K562 (cell line): ENCODE measurements at regions not wholly inside any gene's neighbourhood (a gene's known extent, or its start where the extent isn't known, plus 50 kb on each side); places are given as distances from the start of the nearest gene placed in this dataset.
A peak's percentile ranks its signal among the peaks of the same experiment; 100 is the strongest.

Experiments used
- ATAC-seq: fragments of 200-7000 bp; cut with Tn5 transposase; 3 replicates; pipeline ENCODE4 v1.9.1; 2020; ENCODE audit warnings: moderate library complexity
- BruUV-seq: library from RNA; stranded (reverse); fragments of 400-500 nt; replicated peaks from 2 replicates; lab custom pipeline; 2021; lab: Mats Ljungman, UMichigan
- CTCF ChIA-PET: fragments of 300-600 bp; formaldehyde crosslinking; extraction: SDS; loops from one replicate; lab custom pipeline; 2021; ENCODE audit warnings: low intra/inter-chr PET ratio; lab: Yijun Ruan, JAX
- POLR2A ChIA-PET: fragments of 300-600, 350-650 bp; sonication (Branson Sonifier 250); formaldehyde crosslinking; extraction: SDS; loops from one replicate; lab custom pipeline; 2021; ENCODE audit warnings: antibody characterized with exemption, inconsistent platforms; lab: Yijun Ruan, JAX
- DNase-seq, 4 experiments: peaks; one replicate each; pipeline versions ENCODE4 v3.0.0 to v3.0.0-alpha.2; 2011 to 2018; ENCODE audit warnings: low spot score in 3 of 4, mixed read lengths in 3 of 4; ENCODE audit errors: extremely low read depth in 1 of 4
- FAIRE-seq: peaks from 2 replicates; lab custom pipeline; 2011; peaks lifted over from hg19 to GRCh38; lab: Jason Lieb, UNC
- H2AFZ ChIP-seq: 2 replicates; pipeline ENCODE4 v1.6.0; 2011; ENCODE audit warnings: low read depth, low read length, control low read depth, inconsistent platforms
- H3K27ac ChIP-seq: fragments of 200-600 bp; 3 replicates; pipeline ENCODE4 v1.8.0; 2011; ENCODE audit warnings: low read depth, mild to moderate bottlenecking, control low read depth, inconsistent platforms, low read length, moderate library complexity, mixed read lengths; ENCODE audit errors: extremely low read depth
- H3K27me3 ChIP-seq, 2 experiments: fragments of 300-600 bp in 1 of 2; 2 replicates in 1 of 2; 3 replicates in 1 of 2; pipeline versions ENCODE4 v1.6.0 to v1.8.0; 2011; ENCODE audit warnings: inconsistent platforms in 2 of 2, low read length in 2 of 2, mild to moderate bottlenecking in 1 of 2, mixed read lengths in 1 of 2, moderate library complexity in 1 of 2; ENCODE audit not compliant: control insufficient read depth in 2 of 2, insufficient read depth in 2 of 2
- H3K36me3 ChIP-seq: fragments of 300-600 bp; 3 replicates; pipeline ENCODE4 v1.8.0; 2011; ENCODE audit warnings: mild to moderate bottlenecking, low read length, inconsistent platforms; ENCODE audit not compliant: control insufficient read depth, insufficient read depth
- H3K4me1 ChIP-seq, 2 experiments: fragments of 200-600 bp in 1 of 2; replicated peaks in 1 of 2; 2 replicates in 1 of 2; 3 replicates in 1 of 2; pipeline versions ENCODE4 v1.5.1 to v1.8.0; 2011; ENCODE audit warnings: inconsistent platforms in 2 of 2, low read length in 2 of 2, mild to moderate bottlenecking in 1 of 2, mixed read lengths in 1 of 2, moderate library complexity in 1 of 2; ENCODE audit not compliant: control insufficient read depth in 2 of 2, insufficient read depth in 2 of 2
- H3K4me2 ChIP-seq: 2 replicates; pipeline ENCODE4 v1.6.1; 2011; ENCODE audit warnings: low read length, control low read depth, inconsistent platforms, mixed read lengths; ENCODE audit not compliant: insufficient read depth
- H3K4me3 ChIP-seq: fragments of 200-600 bp; sonication (generic), shearing (Covaris generic); 2 replicates; pipeline ENCODE4 v1.5.1; 2016; ENCODE audit warnings: control low read depth, inconsistent platforms
- H3K79me2 ChIP-seq: fragments of 200-600 bp; 3 replicates; pipeline ENCODE4 v1.8.0; 2011; ENCODE audit warnings: low read length, inconsistent platforms; ENCODE audit not compliant: control insufficient read depth, insufficient read depth
- H3K9ac ChIP-seq, 2 experiments: 2 replicates each; pipeline versions ENCODE4 v1.6.0 to v1.6.1; 2011; ENCODE audit warnings: low read depth in 2 of 2, low read length in 2 of 2, control low read depth in 1 of 2, inconsistent platforms in 1 of 2, mild to moderate bottlenecking in 1 of 2, mixed read lengths in 1 of 2; ENCODE audit not compliant: insufficient read depth in 1 of 2
- H3K9me1 ChIP-seq: one replicate; pipeline ENCODE4 v1.6.0; 2011; ENCODE audit warnings: inconsistent platforms, mild to moderate bottlenecking, low read length, moderate library complexity; ENCODE audit not compliant: control insufficient read depth, insufficient read depth
- H3K9me3 ChIP-seq: replicated peaks from 2 replicates; pipeline ENCODE4 v1.5.1; 2011; ENCODE audit warnings: low read depth, low read length, inconsistent platforms; ENCODE audit not compliant: control insufficient read depth, insufficient read depth
- H4K20me1 ChIP-seq: replicated peaks from 2 replicates; pipeline ENCODE4 v1.6.1; 2011; ENCODE audit warnings: low read length, inconsistent platforms, mixed read lengths; ENCODE audit not compliant: control insufficient read depth, insufficient read depth
- MAFG ChIP-seq: fragments of 450-650 bp; conservative IDR thresholded peaks from 2 replicates; pipeline ENCODE4 v1.6.1; 2016; ENCODE audit warnings: missing genetic modification characterization, missing compliant biosample characterization
- RAD21 ChIP-seq, 2 experiments: fragments of 250-450 bp in 1 of 2; fragments of 450-650 bp in 1 of 2; sonication (Bioruptor Pico) in 1 of 2; formaldehyde crosslinking in 1 of 2; IDR thresholded peaks in 1 of 2; conservative IDR thresholded peaks in 1 of 2; 2 replicates each; pipeline versions ENCODE4 v1.4.0 to v1.8.0; 2020 to 2022; ENCODE audit warnings: mild to moderate bottlenecking in 2 of 2, moderate library complexity in 1 of 2
- SMC3 ChIP-seq: conservative IDR thresholded peaks from 2 replicates; pipeline ENCODE4 v1.6.1; 2011; ENCODE audit warnings: low read depth, low read length, improper control_type of control experiment; ENCODE audit not compliant: insufficient read depth
- ZSCAN32 ChIP-seq: fragments of 450-650 bp; formaldehyde crosslinking; IDR thresholded peaks from 2 replicates; pipeline ENCODE4 v1.4.0; 2020; ENCODE audit warnings: mild to moderate bottlenecking, moderate library complexity
- WGBS: fragments of 100-300 bp; shearing (Covaris generic); methylation state at CpG from one replicate; pipeline ENCODE4 v1.1.6; 2016; ENCODE audit warnings: low coverage, mixed read lengths; ENCODE audit not compliant: insufficient coverage; ENCODE audit errors: missing lambda C conversion rate; 5-methylcytosine and 5-hydroxymethylcytosine counted together
- in situ Hi-C: fragments of 300-500 bp; cut with MboI; formaldehyde crosslinking; loops from 4 replicates; pipeline ENCODE4 v1.15.0; 2018; ENCODE audit warnings: inconsistent platforms, mixed read lengths
- intact Hi-C: fragments of 100-400 bp; cut with micrococcal nuclease; formaldehyde crosslinking; loops from 2 replicates; pipeline ENCODE4 v1.14.2; 2022
- TF ChIP-seq, protein P1 (sequence below): fragments of 250-450 bp; sonication (Bioruptor Pico); IDR thresholded peaks from 2 replicates; pipeline ENCODE4 v1.4.0; 2020; ENCODE audit warnings: borderline replicate concordance
- TF ChIP-seq, protein P2 (sequence below), 2 experiments: fragments of 450-650 bp; formaldehyde crosslinking in 1 of 2; IDR thresholded peaks; 2 replicates each; pipeline versions ENCODE4 v1.4.0 to v1.6.1; 2014 to 2020; ENCODE audit warnings: mild to moderate bottlenecking in 2 of 2, borderline replicate concordance in 1 of 2, low read depth in 1 of 2
- TF ChIP-seq, protein P3 (sequence below): fragments of 450-650 bp; IDR thresholded peaks from 2 replicates; pipeline ENCODE4 v1.6.1; 2016; ENCODE audit warnings: missing biosample characterization, missing genetic modification characterization

DNA sequence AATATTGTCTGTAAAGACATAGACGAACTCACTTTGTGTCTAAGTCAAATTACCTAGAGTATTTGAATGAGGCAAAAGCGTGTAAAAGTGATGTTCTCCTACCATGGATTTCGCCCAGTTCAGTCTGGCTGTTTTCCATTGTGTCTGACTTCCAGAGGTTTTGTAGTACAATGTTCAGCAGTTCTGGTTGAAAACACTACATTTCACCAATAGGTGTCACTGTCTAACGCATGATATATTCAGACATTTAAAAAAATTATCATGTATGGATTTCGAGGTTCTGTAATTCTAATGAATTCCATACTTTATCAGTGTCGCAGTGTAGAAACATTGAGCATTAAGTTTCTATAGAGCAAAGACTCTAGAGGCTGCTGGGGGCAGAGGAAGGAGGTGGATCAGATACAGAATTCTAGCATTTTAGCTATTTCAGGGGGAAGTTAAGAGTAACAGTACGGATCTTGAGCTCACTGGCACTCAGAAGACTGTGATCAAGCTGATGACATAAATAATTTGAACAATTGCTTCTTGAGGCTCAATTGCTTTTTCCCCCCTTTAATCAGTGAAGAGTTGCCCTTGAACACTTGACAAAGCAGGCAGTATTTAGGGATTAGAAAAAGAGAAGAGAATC lies 196.9 kb upstream of the RHOBTB1 start:
- CTCF ChIA-PET: interaction anchor here (0.8 to 1.7 kb wide), 5 partner anchors 143 to 592 kb away, joined by 3 to 7 read pairs (median 3); no protein-coding TSS in a partner anchor
- peak; percentile 49 for FAIRE-seq
- TF ChIP-seq MAFG (tag) (0 out of 2 replicates have a peak, but pooled peaks have one; percentile 7), SMC3 (peak; percentile 19; the same call in 1 of the 2 replicates), RAD21 (CRISPR knock-in tag; conservative IDR thresholded peaks at IDR 0.05 in 1 of 2, IDR thresholded peaks at IDR 0.05 in 1 of 2) (peak; percentile 70 to 79), ZSCAN32 (CRISPR knock-in tag) (no peak)
- TF ChIP-seq, protein P1, sequence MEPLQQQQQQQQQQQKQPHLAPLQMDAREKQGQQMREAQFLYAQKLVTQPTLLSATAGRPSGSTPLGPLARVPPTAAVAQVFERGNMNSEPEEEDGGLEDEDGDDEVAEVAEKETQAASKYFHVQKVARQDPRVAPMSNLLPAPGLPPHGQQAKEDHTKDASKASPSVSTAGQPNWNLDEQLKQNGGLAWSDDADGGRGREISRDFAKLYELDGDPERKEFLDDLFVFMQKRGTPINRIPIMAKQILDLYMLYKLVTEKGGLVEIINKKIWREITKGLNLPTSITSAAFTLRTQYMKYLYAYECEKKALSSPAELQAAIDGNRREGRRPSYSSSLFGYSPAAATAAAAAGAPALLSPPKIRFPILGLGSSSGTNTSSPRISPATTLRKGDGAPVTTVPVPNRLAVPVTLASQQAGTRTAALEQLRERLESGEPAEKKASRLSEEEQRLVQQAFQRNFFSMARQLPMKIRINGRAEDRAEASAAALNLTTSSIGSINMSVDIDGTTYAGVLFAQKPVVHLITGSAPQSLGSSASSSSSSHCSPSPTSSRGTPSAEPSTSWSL (CRISPR knock-in tag): no peak
- TF ChIP-seq, protein P2, sequence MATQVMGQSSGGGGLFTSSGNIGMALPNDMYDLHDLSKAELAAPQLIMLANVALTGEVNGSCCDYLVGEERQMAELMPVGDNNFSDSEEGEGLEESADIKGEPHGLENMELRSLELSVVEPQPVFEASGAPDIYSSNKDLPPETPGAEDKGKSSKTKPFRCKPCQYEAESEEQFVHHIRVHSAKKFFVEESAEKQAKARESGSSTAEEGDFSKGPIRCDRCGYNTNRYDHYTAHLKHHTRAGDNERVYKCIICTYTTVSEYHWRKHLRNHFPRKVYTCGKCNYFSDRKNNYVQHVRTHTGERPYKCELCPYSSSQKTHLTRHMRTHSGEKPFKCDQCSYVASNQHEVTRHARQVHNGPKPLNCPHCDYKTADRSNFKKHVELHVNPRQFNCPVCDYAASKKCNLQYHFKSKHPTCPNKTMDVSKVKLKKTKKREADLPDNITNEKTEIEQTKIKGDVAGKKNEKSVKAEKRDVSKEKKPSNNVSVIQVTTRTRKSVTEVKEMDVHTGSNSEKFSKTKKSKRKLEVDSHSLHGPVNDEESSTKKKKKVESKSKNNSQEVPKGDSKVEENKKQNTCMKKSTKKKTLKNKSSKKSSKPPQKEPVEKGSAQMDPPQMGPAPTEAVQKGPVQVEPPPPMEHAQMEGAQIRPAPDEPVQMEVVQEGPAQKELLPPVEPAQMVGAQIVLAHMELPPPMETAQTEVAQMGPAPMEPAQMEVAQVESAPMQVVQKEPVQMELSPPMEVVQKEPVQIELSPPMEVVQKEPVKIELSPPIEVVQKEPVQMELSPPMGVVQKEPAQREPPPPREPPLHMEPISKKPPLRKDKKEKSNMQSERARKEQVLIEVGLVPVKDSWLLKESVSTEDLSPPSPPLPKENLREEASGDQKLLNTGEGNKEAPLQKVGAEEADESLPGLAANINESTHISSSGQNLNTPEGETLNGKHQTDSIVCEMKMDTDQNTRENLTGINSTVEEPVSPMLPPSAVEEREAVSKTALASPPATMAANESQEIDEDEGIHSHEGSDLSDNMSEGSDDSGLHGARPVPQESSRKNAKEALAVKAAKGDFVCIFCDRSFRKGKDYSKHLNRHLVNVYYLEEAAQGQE (IDR thresholded peaks at IDR 0.05; ENCODE audit: borderline replicate concordance): peak; percentile 58; the same call in 1 of the 2 replicates
- TF ChIP-seq, protein P2 (CRISPR knock-in tag; IDR thresholded peaks at IDR 0.05; ENCODE audit: low read depth): no peak
- TF ChIP-seq, protein P3, sequence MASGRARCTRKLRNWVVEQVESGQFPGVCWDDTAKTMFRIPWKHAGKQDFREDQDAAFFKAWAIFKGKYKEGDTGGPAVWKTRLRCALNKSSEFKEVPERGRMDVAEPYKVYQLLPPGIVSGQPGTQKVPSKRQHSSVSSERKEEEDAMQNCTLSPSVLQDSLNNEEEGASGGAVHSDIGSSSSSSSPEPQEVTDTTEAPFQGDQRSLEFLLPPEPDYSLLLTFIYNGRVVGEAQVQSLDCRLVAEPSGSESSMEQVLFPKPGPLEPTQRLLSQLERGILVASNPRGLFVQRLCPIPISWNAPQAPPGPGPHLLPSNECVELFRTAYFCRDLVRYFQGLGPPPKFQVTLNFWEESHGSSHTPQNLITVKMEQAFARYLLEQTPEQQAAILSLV (tag): no peak

More for the DNA sequence above, 196.9 kb upstream of the RHOBTB1 start:
- no peak overlapping the region for H3K4me2 ChIP-seq
- no peaks in the 10 kb centered on the region for H4K20me1 ChIP-seq
- under 1% methylated on average over 7 of the region's 7 CpGs for WGBS
- no TSS peak for BruUV-seq
- POLR2A ChIA-PET: interaction anchor here (0.6 to 1.5 kb wide), 4 partner anchors 23 to 236 kb away, joined by 3 to 5 read pairs (median 3); no protein-coding TSS in a partner anchor
- no peaks in the 10 kb centered on the region for H3K4me1 ChIP-seq
- no peak overlapping the region for H3K9ac ChIP-seq
- H3K4me3 ChIP-seq: no peak overlapping the region
- in situ Hi-C loops (no loop called here), intact Hi-C loops (loop anchor here (2.0 to 10.0 kb wide), 6 partner anchors 51 to 1104 kb away; no protein-coding TSS in a partner anchor)
- peak overlapping the region; percentile 20; the same call in 1 of the 2 replicates for H2AFZ ChIP-seq
- no peaks in the 10 kb centered on the region for H3K9me3 ChIP-seq
- no peaks in the 10 kb centered on the region for H3K9me1 ChIP-seq
- ATAC-seq: peak; percentile 83
- no peaks in the 10 kb centered on the region for H3K79me2 ChIP-seq
- H3K27ac ChIP-seq: no peak overlapping the region
- no peaks in the 10 kb centered on the region for H3K36me3 ChIP-seq
- H3K27me3 ChIP-seq: no peaks in the 10 kb centered on the region
- peak; percentile 27 to 62 (median 38) for DNase-seq
